ENCODE measurements at regions not wholly inside any gene's neighbourhood (a gene's known extent, or its start where the extent isn't known, plus 50 kb on each side); places are given as distances from the start of the nearest gene placed in this dataset.

GRCh38 chr9:31100311-31100710 lies 1284.1 kb upstream of the ACO1 start:
- no peaks in the 10 kb centered on the region for H3K27me3 ChIP-seq (replicated peaks; ENCODE audit: insufficient read depth)
- H3K4me1 ChIP-seq (replicated peaks) = no peaks in the 10 kb centered on the region
- WGBS = 91% methylated on average over 1 of the region's 1 CpG
- intact Hi-C loops (cut with DNase I) = no loop called here
- H3K36me3 ChIP-seq = no peaks in the 10 kb centered on the region
- DNase-seq (ENCODE audit: low spot score) = no peak
- no peak overlapping the region for H3K27ac ChIP-seq
- no peak overlapping the region for H3K4me3 ChIP-seq
- TF ChIP-seq POLR2A (IDR thresholded peaks at IDR 0.05) (no peak), POLR2AphosphoS5 (IDR thresholded peaks at IDR 0.05) (no peak), CTCF (IDR thresholded peaks at IDR 0.05) (no peak)
- H3K9me3 ChIP-seq = no peaks in the 10 kb centered on the region

- H3K36me3 ChIP-seq = no peaks in the 10 kb centered on the region
- H3K4me1 ChIP-seq (replicated peaks) = no peaks in the 10 kb centered on the region
- no peaks in the 10 kb centered on the region for H3K27me3 ChIP-seq (replicated peaks; ENCODE audit: insufficient read depth)
- DNase-seq (ENCODE audit: low spot score) = no peak
- intact Hi-C loops (cut with DNase I) = no loop called here
- TF ChIP-seq CTCF (IDR thresholded peaks at IDR 0.05) (no peak), POLR2A (IDR thresholded peaks at IDR 0.05) (no peak), POLR2AphosphoS5 (IDR thresholded peaks at IDR 0.05) (no peak)
- H3K27ac ChIP-seq = no peak overlapping the region
- no peak overlapping the region for H3K4me3 ChIP-seq
- H3K9me3 ChIP-seq = no peaks in the 10 kb centered on the region
Measured at GRCh38 chr9:31103836-31104235, 1280.6 kb upstream of the ACO1 start.

- H3K27ac ChIP-seq = no peak overlapping the region
- 65% methylated on average over 4 of the region's 4 CpGs for WGBS
- no peak overlapping the region for H3K4me3 ChIP-seq
- DNase-seq (ENCODE audit: low spot score) = no peak
- no peaks in the 10 kb centered on the region for H3K4me1 ChIP-seq (replicated peaks)
- intact Hi-C loops (cut with DNase I) = no loop called here
- no peaks in the 10 kb centered on the region for H3K27me3 ChIP-seq (replicated peaks; ENCODE audit: insufficient read depth)
- no peak for TF ChIP-seq POLR2A (IDR thresholded peaks at IDR 0.05)
- no peak for TF ChIP-seq POLR2AphosphoS5 (IDR thresholded peaks at IDR 0.05)
- no peak for TF ChIP-seq CTCF (IDR thresholded peaks at IDR 0.05)
- H3K36me3 ChIP-seq = no peaks in the 10 kb centered on the region
- H3K9me3 ChIP-seq = no peaks in the 10 kb centered on the region
Measured at GRCh38 chr9:31104249-31104648, 1280.2 kb upstream of the ACO1 start.

GRCh38 chr9:31112491-31112890 lies 1272.0 kb upstream of the ACO1 start:
- no peak for DNase-seq (ENCODE audit: low spot score)
- Histone ChIP-seq H3K4me3 (no peak overlapping the region), H3K27ac (no peak overlapping the region), H3K27me3 (replicated peaks; ENCODE audit: insufficient read depth) (no peaks in the 10 kb centered on the region), H3K4me1 (replicated peaks) (no peaks in the 10 kb centered on the region), H3K9me3 (no peaks in the 10 kb centered on the region), H3K36me3 (no peaks in the 10 kb centered on the region)
- no peak for TF ChIP-seq POLR2AphosphoS5 (IDR thresholded peaks at IDR 0.05)
- TF ChIP-seq CTCF (IDR thresholded peaks at IDR 0.05) = no peak
- TF ChIP-seq POLR2A (IDR thresholded peaks at IDR 0.05) = no peak
- intact Hi-C loops (cut with DNase I) = no loop called here

GRCh38 chr9:31114346-31114745 lies 1270.1 kb upstream of the ACO1 start:
- H3K36me3 ChIP-seq = no peaks in the 10 kb centered on the region
- DNase-seq (ENCODE audit: low spot score) = no peak
- no peaks in the 10 kb centered on the region for H3K9me3 ChIP-seq
- intact Hi-C loops (cut with DNase I) = no loop called here
- no peaks in the 10 kb centered on the region for H3K27me3 ChIP-seq (replicated peaks; ENCODE audit: insufficient read depth)
- H3K27ac ChIP-seq = no peak overlapping the region
- WGBS = 75% methylated on average over 1 of the region's 1 CpG
- H3K4me3 ChIP-seq = no peak overlapping the region
- no peak for TF ChIP-seq POLR2AphosphoS5 (IDR thresholded peaks at IDR 0.05)
- TF ChIP-seq POLR2A (IDR thresholded peaks at IDR 0.05) = no peak
- no peak for TF ChIP-seq CTCF (IDR thresholded peaks at IDR 0.05)
- no peaks in the 10 kb centered on the region for H3K4me1 ChIP-seq (replicated peaks)

All from prostate gland (tissue), 2 donors.